HG03378 (cell line): ENCODE measurements at regions not wholly inside any gene's neighbourhood (a gene's known extent, or its start where the extent isn't known, plus 50 kb on each side); places are given as distances from the start of the nearest gene placed in this dataset.

Source experiments
- ATAC-seq: cut with Tn5 transposase; IDR thresholded peaks from one replicate; pipeline ENCODE4 v1.9.1; 2021; ENCODE audit warnings: mild to moderate bottlenecking, moderate library complexity; ENCODE audit not compliant: unreplicated experiment

DNA sequence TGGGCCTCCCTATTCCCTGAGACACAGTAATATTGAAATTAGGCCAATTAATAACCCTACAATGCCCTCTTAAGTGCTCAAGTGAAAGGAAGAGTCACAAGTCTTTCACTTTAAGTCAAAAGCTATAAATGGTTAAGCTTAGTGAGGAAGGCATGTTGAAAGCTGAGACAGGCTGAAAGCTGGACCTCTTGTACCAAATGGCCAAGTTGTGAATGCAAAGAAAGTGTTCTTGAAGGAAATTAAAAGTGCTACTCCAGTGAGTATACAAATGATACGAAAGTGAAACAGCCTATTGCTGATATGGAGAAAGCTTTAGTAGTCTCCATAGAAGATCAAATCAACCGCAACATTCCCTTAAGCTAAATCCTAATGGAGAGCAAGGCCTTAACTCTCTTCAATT, 140.8 kb downstream of the PTCSC3 start:
- ATAC-seq: peak; percentile 58

DNA sequence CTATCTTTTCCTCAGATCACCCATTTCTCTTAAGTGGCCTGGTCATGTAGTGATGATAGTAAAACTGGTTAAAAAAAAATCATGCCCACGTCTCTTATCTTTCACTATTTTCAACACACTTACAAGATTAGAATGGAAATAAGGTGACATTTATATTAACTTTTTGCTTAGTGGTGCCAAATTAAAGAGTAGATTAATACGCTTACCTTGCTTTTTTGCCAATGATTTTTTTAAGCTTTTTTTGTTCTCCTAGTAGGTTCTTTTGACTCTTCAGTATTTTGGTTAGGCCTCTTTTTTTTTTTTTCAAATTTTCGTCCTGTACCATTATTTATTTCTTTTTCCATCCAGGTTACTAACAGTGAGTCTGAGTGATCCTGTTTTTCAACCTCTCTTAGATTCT, 147.9 kb downstream of the PTCSC3 start:
- no peak for ATAC-seq

DNA sequence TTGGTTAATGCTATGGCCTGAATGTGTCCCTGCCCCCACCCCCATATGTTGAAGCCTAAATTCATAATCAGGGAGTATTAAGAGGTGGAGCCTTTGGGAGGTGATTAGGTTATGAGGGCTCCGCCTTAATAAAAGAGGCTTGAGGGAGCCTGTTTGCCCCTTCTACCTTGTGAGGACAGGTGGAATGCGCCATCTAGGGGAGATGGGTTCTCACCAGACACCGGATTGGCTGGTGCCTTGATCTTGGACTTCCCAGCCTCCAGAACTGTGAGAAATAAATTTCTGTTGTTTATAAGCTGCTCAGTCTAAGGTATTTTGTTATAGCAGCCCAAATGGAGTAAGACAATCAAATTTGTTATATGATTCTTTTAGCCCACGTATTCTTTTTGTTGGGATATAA, 148.3 kb downstream of the PTCSC3 start:
- no peak for ATAC-seq

DNA sequence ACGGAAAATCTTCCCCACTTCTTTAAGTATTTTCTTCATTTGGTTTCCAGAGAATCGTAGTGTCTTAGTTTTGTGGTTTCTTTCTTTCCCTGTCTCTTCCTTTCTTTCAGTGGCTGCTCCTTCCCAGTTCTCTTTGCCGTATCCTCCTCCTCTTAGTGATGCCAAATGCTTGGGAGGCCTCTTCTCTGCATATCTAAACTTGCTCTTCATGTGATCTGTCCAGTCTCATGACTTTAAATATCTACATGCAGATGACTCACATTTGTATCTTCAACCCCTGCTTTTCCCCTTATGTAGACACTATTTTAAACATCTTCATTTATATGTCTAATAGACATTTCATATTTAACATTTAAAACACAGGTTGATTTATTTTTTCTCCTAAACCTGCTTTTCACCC, 149.2 kb downstream of the PTCSC3 start:
- ATAC-seq: no peak

DNA sequence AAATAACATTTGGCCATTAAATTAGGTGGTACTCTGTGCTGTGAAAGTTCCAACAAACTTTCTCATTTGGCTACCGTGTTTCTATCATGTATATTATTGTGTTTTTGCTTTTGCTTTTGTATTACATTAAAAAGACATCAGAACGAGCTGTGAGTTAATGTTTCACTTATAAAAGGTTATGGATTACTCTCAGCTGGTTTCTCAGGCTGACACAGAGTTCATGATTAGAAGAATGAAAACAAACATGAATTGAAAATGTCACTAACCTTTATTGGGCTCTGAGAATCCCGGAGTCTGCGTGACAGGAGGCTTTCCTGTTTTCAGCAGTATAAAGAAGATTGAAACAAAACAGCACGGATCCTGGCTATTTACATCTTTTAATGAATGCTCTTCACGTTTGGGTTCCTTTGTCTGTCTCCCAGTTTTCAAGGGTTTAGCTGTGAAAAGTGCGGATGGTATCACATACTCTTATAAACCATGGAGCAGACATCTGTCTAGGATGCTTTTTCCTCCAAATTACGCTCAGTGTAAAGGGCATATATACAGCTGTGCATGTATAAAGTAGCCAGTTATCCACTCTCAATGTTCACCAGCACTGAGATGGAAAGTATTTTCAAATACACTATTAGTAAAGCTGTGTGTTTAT, 153.6 kb downstream of the PTCSC3 start:
- no peak for ATAC-seq

DNA sequence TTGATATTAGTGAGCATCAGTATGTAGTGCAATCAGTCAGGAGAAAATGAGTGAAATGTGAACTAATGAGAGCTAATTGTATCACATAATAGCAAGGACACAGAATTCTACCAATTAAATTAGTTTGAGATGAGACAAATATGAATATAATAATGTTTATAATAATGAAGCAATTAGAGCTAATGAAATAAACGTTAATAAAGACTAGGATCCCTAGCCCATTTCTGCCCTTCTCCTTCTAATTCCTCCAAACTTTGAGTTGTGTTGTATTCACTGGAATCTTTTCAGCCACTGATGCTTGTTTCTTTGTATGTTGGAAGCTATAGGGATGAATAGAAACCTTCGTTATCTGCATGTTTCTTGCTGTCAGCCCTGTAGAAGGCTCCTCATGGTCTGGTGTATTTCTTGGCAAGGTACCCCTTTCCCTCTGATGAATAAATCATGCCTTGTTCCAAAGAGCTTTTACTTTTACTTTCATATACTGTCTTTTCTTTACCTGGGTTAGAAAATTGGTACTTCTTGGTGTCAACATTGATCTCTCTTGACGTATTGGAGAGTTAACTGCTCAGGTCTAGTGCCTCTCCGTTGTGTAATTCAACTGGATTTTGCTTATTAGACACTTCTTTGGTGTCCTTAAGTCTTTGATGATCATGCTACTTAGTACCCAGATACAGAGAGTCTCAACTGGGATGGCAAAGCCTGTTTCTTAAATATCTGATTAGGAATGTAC, 154.8 kb downstream of the PTCSC3 start:
- peak; percentile 24 for ATAC-seq

DNA sequence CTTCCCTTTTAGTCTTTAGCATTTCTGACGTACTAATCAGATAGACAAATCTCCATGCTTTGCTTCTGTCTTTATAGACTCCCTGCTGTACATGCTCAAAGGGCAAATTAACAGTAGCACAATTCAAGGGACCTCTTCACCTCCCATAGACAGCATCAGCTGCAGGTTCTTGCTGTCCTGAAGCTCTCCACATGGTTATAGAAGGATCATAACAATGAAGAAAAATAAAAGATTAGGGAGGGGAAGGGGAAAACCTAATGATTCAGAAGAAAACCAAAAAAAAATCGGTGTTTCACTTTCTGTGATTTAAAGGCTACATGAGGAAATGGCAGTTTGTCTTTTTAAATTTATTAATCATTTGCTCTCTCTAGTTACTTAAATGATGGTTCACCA, 155.5 kb downstream of the PTCSC3 start:
- ATAC-seq: peak; percentile 73

DNA sequence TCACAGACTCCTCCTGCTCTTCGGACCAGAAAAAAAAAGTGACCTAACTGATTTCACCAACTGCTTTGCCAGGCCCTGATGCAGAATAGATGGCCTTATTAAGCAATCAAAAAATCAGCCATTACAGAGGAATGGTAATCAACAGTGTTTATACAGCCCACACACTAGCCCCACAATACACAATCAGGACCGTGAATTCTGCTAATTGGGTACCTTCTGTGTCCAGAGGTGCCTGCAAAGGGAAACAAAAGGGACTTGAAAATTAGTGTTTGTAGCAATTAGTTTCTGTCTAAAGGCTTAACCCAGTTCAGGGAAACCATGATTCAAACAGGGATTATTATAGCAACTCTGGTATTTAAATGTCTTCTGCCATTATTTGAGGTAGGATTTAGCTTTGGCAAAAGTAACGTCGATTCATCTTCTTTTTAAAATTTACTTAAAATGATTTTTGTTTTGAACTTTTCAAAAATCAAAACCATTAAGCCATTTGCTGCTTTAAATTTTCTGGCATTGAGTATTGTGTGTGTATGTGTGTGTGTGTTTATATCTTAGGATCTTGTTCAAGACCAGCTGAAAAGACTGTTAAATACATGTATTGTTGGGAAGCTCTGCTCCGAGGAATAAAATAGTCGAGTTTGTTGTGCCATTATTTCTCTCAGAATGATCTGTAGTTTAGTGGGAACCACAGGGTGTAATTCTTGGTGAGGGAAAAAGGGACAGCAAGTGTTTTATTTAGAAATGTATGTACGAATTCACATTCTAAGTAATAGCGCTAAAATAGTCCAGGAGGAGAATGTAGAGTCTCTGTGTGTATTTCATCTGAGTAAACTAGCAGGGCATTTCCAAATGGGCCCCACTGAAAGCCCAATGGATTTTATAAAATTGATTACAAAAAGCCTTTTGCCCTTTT, 156.1 kb downstream of the PTCSC3 start:
- ATAC-seq: no peak

DNA sequence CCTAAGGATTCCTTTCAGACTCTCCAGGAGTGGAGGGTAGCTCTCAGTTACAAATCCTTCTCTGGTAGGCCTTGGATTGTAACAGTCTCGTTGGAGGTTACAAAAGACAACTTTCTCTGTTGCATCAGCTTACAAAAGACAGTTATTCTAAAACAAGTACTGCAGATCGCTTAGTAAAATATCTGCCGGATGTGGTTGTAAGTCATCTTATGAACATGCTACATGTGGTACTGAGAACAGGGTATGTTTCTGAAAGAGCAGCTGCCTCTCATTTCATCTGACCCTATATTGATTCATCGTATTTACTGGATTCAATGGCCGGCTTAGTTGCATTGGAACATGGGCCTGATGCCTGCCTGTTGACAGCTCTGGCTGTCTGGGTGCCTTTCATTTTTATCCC, 157.4 kb downstream of the PTCSC3 start:
- ATAC-seq: no peak

DNA sequence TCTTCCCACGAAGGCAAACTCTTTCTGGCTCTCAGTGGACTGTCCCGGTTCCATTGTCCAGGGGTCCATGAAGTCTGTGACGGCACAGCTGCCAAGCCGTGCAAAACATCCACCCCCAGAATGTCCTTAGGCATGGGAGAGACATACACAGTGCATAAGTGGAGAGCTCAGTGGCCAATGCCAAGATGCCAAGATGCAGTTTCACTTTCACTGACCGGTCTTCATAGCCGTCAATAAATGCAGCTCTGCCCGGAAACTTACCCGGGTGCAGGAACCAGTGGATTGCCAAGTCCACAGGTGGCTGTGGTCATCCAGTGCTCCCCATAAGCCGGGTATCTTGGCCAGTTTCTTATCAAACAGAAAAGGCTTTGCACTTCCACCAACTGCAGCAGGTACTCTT, 162.3 kb downstream of the PTCSC3 start:
- ATAC-seq: no peak

DNA sequence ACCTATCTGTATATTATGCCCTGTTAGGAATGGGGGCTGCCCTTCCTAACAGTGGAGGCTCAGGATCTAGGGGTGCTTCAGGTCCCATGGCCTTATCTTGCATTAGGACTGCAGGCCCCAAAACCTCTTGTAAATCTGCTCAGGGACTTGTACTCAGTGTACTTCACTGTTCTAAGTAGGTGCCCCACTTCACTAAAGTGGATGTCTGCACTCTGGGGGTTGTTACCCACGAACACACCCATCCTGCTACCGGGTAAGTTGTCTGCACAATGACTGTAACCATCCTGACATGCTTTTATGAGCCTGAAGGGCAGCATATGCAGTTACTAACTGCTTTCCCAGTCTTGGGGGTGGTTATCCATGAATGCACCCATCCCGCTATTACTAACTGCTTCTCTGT, 163.0 kb downstream of the PTCSC3 start:
- ATAC-seq: no peak

DNA sequence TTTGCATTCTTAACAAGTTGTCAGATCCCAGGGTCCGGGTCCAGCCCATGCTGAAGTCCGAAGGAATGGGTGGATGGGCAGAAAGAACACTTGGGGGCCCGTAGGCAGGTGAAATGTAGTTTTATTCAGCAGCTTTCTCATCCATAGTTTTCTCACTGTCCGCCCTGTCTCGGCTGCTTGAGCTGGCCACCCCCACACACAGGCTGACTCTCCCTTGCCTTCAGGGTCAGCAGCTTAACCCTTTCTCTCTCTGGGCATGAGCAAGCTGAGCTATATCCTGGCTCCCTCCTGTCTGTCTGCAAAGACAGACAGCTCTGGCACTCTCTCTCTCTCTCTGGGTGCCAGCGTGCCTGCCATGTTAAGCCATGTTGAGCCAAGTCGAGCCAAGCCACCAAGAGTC, 163.9 kb downstream of the PTCSC3 start:
- ATAC-seq: no peak

DNA sequence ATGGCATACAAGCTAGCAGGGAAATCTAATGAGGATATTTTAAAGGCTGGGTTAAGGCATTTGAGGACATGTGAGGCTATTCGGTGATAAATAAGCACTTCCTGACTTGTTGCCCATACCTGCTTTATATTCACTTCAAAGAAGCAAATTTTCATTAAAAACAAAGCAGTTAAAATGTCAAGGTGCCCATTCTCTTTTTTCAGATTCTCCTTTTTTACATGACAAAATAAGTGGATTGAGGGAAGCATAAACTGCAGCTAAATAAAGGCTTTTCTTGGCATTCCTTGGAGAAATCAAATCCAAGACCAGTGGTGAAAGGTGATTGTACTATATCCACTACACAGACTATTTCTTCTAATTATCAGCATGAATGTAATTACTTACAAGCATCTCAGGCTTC, 166.9 kb downstream of the PTCSC3 start:
- no peak for ATAC-seq

DNA sequence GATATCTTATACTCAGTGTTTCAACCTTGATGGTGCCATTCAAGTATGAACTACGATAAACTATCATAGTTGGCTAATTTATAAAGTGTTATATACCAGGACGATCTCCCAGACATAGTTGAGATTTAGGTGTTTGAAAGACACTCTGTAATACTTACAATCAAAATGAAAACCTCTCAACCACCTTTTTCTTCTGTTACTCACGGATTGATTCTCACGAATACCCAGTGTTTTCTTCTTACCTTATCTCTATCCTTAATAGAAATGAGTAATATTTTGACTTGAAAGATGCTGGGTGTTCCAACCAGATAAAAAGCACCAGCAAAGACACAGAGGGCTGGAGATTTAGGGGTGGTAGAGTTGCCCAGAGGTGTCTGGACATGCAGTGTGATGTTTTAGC, 169.9 kb downstream of the PTCSC3 start:
- ATAC-seq: no peak

DNA sequence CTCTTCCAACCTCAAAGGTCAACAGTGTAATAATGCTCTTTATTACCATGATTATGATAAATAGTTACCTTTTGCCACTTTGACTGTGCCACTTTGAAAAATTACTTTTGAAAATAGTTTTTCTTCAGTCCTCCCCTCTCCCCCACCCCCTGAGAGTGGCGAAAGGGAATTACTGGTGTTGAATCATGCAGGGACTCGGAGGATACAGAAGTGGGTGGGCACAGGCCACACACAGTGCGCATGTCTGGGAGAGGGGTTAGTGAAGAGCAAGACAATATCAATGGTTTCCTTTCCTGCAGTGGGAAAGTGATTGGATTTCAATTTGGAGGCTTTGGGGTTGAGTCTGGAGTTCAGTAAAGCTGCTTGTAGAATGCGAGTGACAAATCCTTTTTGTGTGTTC, 170.9 kb downstream of the PTCSC3 start:
- ATAC-seq: no peak

DNA sequence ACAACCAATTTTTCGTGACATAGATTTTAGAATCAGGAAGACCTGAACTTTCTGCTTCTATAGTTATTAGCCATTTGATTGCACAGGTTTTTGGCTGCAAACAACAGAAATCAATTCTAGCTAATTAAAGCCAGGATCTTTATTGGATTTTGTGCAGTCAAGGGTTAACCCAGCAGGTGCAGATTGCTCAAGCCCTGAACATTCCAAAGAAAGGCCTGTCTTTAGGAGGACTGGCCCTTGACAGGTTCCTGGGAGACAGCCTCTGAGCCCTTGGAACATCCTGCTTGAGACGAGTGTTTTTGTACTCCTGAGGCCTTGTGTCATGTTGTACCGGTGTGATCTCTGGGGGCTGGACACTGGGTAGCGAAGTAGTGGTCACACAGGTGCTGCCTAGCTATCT, 174.6 kb downstream of the PTCSC3 start:
- no peak for ATAC-seq

DNA sequence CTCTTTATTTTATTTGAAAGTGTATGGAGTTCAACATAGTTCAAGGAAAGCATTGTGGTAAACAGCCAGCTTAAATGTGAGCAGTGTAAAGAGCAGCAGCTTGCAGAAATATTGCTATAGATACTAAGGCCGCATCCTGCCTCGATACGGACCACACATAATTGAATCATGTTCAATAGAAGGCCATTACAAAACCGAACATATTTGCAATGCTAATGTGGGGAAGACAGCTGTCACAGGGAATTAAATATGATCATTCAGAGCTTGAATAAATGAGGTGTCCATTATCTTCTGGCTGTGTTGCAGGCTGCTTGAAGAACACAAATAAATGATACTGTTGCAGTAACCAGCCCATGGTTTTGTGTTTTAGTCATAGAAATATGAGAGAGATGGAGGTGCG, 173.2 kb downstream of the BRMS1L start:
- no peak for ATAC-seq

DNA sequence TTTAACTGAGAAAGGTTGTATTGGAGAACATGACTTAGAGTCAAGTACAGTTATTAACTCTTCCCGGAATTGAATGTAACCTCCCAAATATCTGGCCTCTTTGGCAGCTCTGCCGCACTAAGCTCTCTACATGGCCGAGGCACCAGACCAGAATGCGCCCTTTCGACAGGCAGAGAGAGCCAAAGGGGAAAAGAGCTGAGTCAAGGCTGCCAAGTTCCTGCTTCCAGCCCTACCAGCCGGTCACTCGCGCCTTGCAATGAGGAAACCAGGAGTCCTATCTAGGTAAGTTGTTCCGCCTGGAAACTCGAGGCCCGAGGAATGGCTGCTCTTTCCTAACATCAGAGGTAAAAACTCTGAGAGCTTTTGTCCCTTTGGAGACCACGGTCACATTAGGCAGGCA, 172.2 kb downstream of the BRMS1L start:
- ATAC-seq: no peak

DNA sequence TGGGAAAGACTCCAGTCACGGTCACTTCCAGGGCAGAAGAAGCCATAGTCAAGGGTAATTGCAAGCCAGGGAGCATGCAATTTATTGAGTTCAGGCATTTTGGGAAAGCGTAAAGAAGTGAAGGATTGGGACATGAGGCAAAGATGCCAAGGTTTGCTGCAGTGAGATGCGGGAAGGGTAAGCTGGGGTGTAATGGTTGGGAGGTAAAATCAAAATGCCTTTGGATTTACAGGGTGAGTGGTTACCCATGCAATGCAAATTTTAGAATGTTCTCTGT, 167.5 kb downstream of the BRMS1L start:
- ATAC-seq: no peak

DNA sequence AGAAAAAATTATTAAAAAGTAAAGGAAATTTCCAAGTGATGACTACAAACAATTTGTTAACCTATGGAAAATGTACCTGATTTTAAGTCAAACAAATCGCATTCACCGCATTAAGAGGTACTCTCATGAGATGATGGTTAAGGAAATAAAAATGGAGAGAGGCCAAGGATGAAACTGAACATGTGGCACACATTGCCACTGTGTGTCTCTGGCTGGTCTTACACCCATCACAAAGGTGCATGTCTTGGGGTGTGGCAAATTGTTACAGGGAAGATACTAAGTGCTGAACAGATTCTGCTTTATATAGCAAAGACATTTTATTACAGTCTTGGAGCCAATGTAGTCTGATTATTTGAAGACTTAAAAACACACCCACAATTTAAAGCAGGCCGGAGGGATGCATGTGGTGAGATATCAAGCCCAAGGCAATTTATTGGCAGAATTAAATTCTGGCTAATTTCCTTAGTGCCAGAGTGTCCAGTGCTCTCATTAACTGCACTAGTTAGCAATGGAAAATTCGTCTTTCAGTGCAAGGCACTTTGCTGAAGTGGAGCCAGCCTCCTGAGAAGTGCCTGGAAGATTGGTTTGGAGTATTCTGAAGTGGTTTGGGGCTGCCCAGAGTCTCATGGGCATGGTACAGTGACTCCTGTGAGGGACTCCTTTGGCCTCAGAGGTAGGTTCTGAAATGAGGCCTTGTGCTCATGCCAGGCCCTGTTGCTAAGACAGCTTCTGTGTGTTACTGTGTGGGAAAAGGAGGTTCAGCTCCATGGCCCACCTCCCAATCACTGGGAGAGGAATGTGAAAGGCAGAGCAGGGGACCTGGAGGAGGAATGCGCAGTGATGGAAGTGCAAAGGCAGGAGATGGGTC, 166.9 kb downstream of the BRMS1L start:
- no peak for ATAC-seq

DNA sequence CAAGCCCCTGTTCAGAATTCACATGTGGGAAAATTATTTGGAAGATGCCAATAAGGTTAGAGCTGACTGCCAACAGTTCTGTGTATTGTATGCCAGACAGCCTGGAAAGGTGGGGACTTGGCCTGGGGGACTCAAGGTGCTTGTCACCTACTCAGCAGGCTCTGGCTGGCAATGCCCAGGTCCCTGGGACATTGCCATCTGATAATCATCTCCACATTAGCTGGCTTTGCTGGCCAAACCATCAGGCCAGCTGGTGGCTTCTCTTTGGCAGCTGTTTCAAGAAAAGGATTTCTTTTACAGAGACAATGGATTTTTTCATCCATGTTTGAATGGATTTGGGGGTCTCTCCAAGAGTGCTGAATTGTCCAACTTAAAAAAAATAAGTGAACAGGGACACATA, 165.2 kb downstream of the BRMS1L start:
- no peak for ATAC-seq
